DOHH2 (cell line): ENCODE measurements at regions not wholly inside any gene's neighbourhood (a gene's known extent, or its start where the extent isn't known, plus 50 kb on each side); places are given as distances from the start of the nearest gene placed in this dataset.

Experiments used
- H3F3A ChIP-seq: fragments of 200-600 bp; sonication (generic), shearing (Covaris generic); 2 replicates; pipeline ENCODE4 v1.6.0; 2016; ENCODE audit warnings: antibody characterized with exemption, mild to moderate bottlenecking; ENCODE audit not compliant: control insufficient read depth, insufficient read depth
- H3K27ac ChIP-seq: fragments of 200-600 bp; sonication (generic); 2 replicates; pipeline ENCODE4 v1.5.1; 2014; ENCODE audit warnings: low read depth, mild to moderate bottlenecking, low read length, moderate library complexity
- H3K27me3 ChIP-seq: fragments of 200-600 bp; sonication (generic); 2 replicates; pipeline ENCODE4 v1.6.1; 2014; ENCODE audit warnings: mild to moderate bottlenecking, low read length, mixed read lengths; ENCODE audit not compliant: control insufficient read depth
- H3K36me3 ChIP-seq: fragments of 200-600 bp; sonication (generic); 2 replicates; pipeline ENCODE4 v1.6.1; 2014; ENCODE audit warnings: mild to moderate bottlenecking, low read length, moderate library complexity, mixed read lengths; ENCODE audit not compliant: control insufficient read depth
- H3K4me1 ChIP-seq: fragments of 200-600 bp; sonication (generic); 2 replicates; pipeline ENCODE4 v1.6.1; 2014; ENCODE audit warnings: mild to moderate bottlenecking, low read length, mixed read lengths; ENCODE audit not compliant: control insufficient read depth
- H3K4me2 ChIP-seq: fragments of 200-600 bp; sonication (generic); 2 replicates; pipeline ENCODE4 v1.6.0; 2014; ENCODE audit warnings: mild to moderate bottlenecking, low read length, moderate library complexity
- H3K4me3 ChIP-seq: fragments of 200-600 bp; sonication (generic); 2 replicates; pipeline ENCODE4 v1.5.1; 2014; ENCODE audit warnings: mild to moderate bottlenecking, low read length, mixed read lengths
- H3K79me2 ChIP-seq: fragments of 200-600 bp; sonication (generic); 2 replicates; pipeline ENCODE4 v1.6.1; 2014; ENCODE audit warnings: mild to moderate bottlenecking, low read length, mixed read lengths; ENCODE audit not compliant: control insufficient read depth
- H3K9me2 ChIP-seq: fragments of 200-600 bp; sonication (generic); replicated peaks from 2 replicates; pipeline ENCODE4 v1.6.1; 2014; ENCODE audit warnings: mild to moderate bottlenecking, low read length, mixed read lengths; ENCODE audit not compliant: control insufficient read depth
- H3K9me3 ChIP-seq: fragments of 200-600 bp; sonication (generic); 2 replicates; pipeline ENCODE4 v1.6.1; 2014; ENCODE audit warnings: antibody characterized with exemption, low read length, mixed read lengths; ENCODE audit not compliant: control insufficient read depth, insufficient read depth
- H4K20me1 ChIP-seq: fragments of 200-600 bp; sonication (generic); 2 replicates; pipeline ENCODE4 v1.6.0; 2014; ENCODE audit warnings: low read depth, mild to moderate bottlenecking, antibody characterized with exemption, low read length, moderate library complexity; ENCODE audit not compliant: control insufficient read depth, insufficient read depth
- EZH2phosphoT487 ChIP-seq: fragments of 200-600 bp; sonication (generic); IDR thresholded peaks from 2 replicates; pipeline ENCODE4 v1.6.1; 2017; ENCODE audit warnings: borderline replicate concordance, mild to moderate bottlenecking, antibody characterized with exemption, low read length, moderate library complexity, mixed read lengths
- TF ChIP-seq, protein P1 (sequence below): fragments of 200-600 bp; sonication (generic); IDR thresholded peaks from one replicate; pipeline ENCODE4 v1.5.1; 2014; ENCODE audit warnings: antibody characterized with exemption, mild to moderate bottlenecking, low read depth, low read length; ENCODE audit not compliant: poor library complexity, severe bottlenecking

DNA sequence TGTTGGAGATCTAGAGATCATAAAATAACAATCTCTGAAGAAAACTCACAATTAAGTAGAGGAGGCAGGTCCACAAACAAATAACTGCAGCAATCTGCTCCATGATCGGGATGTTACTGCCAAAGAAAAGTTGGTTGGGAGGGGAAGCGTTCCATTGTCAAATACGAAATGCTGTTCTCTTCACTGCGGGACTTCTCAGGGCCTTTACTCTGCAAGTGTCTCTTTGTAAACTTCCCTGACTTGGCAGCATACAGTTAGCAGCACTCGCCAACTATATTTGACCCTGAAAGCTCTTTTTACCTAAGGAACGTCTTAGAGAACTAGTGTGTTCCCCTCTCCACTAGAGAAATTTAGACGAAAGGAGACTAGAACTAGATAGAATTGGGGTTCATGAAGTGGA is 780.7 kb upstream of the TBX3 start:
- no peaks in the 10 kb centered on the region; the same call in 1 of the 2 replicates for H3K9me2 ChIP-seq
- H3F3A ChIP-seq: no peaks in the 10 kb centered on the region
- H3K4me3 ChIP-seq: no peak overlapping the region
- H3K36me3 ChIP-seq: no peaks in the 10 kb centered on the region
- no peaks in the 10 kb centered on the region for H3K27me3 ChIP-seq
- no peak overlapping the region for H3K4me2 ChIP-seq
- no peaks in the 10 kb centered on the region for H3K4me1 ChIP-seq
- no peaks in the 10 kb centered on the region for H3K9me3 ChIP-seq
- no peaks in the 10 kb centered on the region for H3K79me2 ChIP-seq
- H4K20me1 ChIP-seq: no peaks in the 10 kb centered on the region
- no peak overlapping the region for H3K27ac ChIP-seq
- TF ChIP-seq EZH2phosphoT487: no peak
- TF ChIP-seq, protein P1, sequence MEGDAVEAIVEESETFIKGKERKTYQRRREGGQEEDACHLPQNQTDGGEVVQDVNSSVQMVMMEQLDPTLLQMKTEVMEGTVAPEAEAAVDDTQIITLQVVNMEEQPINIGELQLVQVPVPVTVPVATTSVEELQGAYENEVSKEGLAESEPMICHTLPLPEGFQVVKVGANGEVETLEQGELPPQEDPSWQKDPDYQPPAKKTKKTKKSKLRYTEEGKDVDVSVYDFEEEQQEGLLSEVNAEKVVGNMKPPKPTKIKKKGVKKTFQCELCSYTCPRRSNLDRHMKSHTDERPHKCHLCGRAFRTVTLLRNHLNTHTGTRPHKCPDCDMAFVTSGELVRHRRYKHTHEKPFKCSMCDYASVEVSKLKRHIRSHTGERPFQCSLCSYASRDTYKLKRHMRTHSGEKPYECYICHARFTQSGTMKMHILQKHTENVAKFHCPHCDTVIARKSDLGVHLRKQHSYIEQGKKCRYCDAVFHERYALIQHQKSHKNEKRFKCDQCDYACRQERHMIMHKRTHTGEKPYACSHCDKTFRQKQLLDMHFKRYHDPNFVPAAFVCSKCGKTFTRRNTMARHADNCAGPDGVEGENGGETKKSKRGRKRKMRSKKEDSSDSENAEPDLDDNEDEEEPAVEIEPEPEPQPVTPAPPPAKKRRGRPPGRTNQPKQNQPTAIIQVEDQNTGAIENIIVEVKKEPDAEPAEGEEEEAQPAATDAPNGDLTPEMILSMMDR: no peak

DNA sequence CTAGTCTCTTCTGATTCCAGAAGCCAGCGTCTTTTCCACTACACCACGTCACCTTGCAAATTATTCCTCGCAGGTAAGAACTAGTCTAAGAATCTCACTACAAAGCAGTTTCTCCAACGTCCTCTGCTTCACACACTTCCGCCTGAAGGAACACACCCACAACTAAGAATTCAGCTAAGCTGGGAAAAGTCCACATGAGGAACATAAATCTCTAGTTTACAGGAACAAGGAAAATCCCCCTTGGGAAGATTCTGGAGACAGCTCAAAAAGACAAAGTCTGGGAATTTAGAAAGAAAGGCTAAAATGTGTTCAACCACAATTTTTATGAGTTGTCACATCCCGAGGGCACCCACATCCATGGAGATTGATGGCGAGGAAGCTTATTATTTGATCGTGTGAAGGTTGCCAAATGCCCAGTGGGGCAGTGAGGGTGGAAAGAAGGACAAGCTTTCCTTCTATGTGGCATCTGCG is 780.2 kb upstream of the TBX3 start:
- H3K9me2 ChIP-seq: no peaks in the 10 kb centered on the region
- no peaks in the 10 kb centered on the region for H3K36me3 ChIP-seq
- no peaks in the 10 kb centered on the region for H3F3A ChIP-seq
- no peaks in the 10 kb centered on the region for H3K79me2 ChIP-seq
- no peak overlapping the region for H3K4me3 ChIP-seq
- TF ChIP-seq EZH2phosphoT487: no peak
- TF ChIP-seq, protein P1: no peak
- H3K9me3 ChIP-seq: no peaks in the 10 kb centered on the region
- no peak overlapping the region for H3K4me2 ChIP-seq
- H3K27me3 ChIP-seq: no peaks in the 10 kb centered on the region
- H3K27ac ChIP-seq: no peak overlapping the region
- H3K4me1 ChIP-seq: no peaks in the 10 kb centered on the region
- H4K20me1 ChIP-seq: no peaks in the 10 kb centered on the region

DNA sequence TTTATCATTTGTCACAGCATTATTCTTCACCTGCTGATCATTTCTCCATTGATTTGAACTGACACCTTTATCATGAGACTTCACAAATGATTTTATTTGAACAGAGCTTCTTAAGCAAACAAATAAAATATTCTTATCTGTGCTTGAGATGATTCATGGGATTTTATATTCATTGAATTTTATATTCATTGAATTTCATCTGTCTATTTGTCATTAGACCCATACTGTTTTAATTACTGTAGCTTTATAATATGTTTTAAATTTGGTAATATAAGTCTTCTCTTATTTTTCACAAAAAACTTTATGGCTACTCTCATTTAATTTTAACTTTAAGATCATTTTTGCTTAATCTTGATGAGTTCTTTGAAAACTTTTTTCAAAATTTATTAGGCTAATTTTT is 777.4 kb upstream of the TBX3 start:
- Histone ChIP-seq H4K20me1 (no peaks in the 10 kb centered on the region), H3K4me3 (no peak overlapping the region), H3K79me2 (no peaks in the 10 kb centered on the region), H3K27ac (no peak overlapping the region), H3K9me2 (no peaks in the 10 kb centered on the region), H3K4me2 (no peak overlapping the region), H3K36me3 (no peaks in the 10 kb centered on the region), H3K4me1 (no peaks in the 10 kb centered on the region), H3K27me3 (no peaks in the 10 kb centered on the region), H3K9me3 (no peaks in the 10 kb centered on the region; the same call in 1 of the 2 replicates), H3F3A (no peaks in the 10 kb centered on the region)
- TF ChIP-seq EZH2phosphoT487: no peak
- TF ChIP-seq, protein P1: no peak
